ENCODE measurements at regions not wholly inside any gene's neighbourhood (a gene's known extent, or its start where the extent isn't known, plus 50 kb on each side); places are given as distances from the start of the nearest gene placed in this dataset.

DNA sequence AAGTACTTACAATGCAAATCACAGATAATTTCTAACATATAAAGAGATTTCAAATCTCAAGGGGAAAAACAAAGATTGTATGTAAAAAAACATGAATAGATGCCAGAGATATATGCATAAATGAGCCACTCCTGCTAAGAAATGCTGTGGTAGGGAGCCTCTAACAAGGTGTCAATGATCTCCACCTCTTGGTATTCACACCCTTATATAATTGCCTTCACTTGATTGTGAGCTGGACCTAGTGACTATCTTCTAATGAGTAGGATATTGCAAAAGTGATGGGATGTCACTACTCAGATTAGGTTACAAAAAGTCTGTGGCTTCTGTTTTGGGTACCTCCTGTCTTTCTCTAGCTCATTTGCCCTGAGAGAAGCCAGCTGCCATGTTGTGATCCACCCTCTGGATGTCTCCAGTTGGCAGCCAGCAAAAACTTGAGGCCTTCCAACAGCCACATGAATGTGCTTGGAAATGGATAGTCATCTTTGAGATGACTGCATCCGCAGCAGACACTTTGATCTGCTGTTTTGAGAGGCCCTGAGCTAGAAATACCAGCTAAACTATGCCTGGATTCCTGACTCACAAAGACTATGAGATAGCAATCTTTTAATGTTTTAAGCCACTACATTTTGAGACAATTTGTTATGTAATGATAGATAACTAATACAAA lies 196.1 kb upstream of the FGGY start:
- Histone ChIP-seq H3K36me3 (replicated peaks; ENCODE audit: control insufficient read depth, insufficient read depth, low read length) (no peaks in the 10 kb centered on the region), H3K4me3 (ENCODE audit: insufficient read depth, low read depth, low read length) (no peak overlapping the region), H3K27me3 (ENCODE audit: control insufficient read depth, insufficient read depth, low read length) (no peaks in the 10 kb centered on the region)
- no peak for DNase-seq

GRCh38 chr1:59101518-59101917 lies 195.4 kb upstream of the FGGY start:
- Histone ChIP-seq H3K4me3 (ENCODE audit: insufficient read depth, low read depth, low read length) (no peak overlapping the region), H3K27me3 (ENCODE audit: control insufficient read depth, insufficient read depth, low read length) (no peaks in the 10 kb centered on the region), H3K36me3 (replicated peaks; ENCODE audit: control insufficient read depth, insufficient read depth, low read length) (no peaks in the 10 kb centered on the region)
- DNase-seq: no peak

DNA sequence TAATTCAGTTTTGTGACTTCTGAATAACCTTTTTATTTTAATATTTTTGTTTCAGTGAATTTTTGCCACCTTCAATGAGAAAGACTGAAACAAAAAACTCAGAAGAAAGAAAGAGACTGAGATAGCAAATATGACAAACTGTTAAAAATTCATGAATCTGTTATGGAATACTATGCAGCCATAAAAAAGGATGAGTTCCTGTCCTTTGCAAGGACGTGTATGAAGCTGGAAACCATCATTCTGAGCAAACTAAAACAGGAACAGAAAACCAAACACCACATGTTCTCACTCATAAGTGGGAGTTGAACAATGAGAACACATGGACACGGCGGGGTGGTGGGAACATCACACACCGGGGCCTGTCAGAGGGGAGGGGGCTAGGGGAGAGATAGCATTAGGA lies 193.4 kb upstream of the FGGY start:
- H3K27me3 ChIP-seq (ENCODE audit: control insufficient read depth, insufficient read depth, low read length): no peaks in the 10 kb centered on the region
- H3K36me3 ChIP-seq (replicated peaks; ENCODE audit: control insufficient read depth, insufficient read depth, low read length): no peaks in the 10 kb centered on the region
- H3K4me3 ChIP-seq (ENCODE audit: insufficient read depth, low read depth, low read length): no peak overlapping the region
- no peak for DNase-seq

DNA sequence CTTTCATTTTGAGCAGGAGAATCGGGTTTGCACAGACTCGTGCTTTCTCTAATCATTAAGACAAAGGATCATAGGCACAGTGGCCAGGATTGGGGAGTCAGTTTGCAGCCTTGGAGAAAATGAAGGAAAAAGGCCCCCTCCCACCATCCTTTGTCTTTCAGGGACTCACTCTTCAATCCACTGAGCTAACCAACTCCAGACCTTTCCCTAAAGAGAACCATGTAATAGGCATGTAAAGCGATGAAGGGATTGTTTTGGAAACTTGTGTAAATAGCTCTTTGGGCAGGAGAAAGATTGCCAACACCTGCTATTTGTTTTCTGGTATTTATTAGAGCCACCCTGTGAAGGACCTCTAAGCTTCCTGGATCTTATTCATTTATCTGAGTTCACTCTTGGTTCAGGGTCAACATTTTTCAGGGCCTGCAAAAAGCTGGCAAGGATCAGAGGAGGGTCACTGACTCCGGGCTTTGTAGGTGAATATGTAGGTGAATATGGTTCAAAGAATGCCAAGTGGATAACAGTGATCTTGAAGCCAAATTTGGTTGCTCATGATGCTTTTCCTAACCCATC lies 192.6 kb upstream of the FGGY start:
- Histone ChIP-seq H3K27me3 (ENCODE audit: control insufficient read depth, insufficient read depth, low read length) (no peaks in the 10 kb centered on the region), H3K36me3 (replicated peaks; ENCODE audit: control insufficient read depth, insufficient read depth, low read length) (no peaks in the 10 kb centered on the region), H3K4me3 (ENCODE audit: insufficient read depth, low read depth, low read length) (no peak overlapping the region)
- DNase-seq: no peak

- Histone ChIP-seq H3K27me3 (ENCODE audit: control insufficient read depth, insufficient read depth, low read length) (no peaks in the 10 kb centered on the region), H3K4me3 (ENCODE audit: insufficient read depth, low read depth, low read length) (no peak overlapping the region), H3K36me3 (replicated peaks; ENCODE audit: control insufficient read depth, insufficient read depth, low read length) (no peaks in the 10 kb centered on the region)
- no peak for DNase-seq
Measured at GRCh38 chr1:59105548-59106507, 191.1 kb upstream of the FGGY start.

DNA sequence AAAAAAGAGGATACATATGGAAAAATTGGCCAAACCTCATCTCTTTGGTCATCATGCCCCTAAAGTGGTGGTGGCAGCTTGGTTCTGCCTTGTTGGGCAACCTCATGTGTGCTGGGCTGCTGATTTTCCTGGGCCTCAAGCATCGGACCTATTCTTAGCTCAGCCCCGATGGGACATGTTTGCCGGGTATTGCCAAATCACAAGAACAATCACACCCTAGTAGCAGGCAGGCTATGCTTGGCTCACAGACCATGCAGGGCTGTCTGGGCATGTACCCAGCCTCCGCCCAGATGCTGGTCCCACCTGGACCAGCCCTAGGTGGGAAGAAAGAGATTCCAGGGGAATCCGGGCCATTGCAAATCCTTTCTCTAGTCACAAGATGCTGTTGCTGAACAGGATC lies 189.4 kb upstream of the FGGY start:
- H3K27me3 ChIP-seq (ENCODE audit: control insufficient read depth, insufficient read depth, low read length): no peaks in the 10 kb centered on the region
- no peak overlapping the region for H3K4me3 ChIP-seq (ENCODE audit: insufficient read depth, low read depth, low read length)
- no peaks in the 10 kb centered on the region for H3K36me3 ChIP-seq (replicated peaks; ENCODE audit: control insufficient read depth, insufficient read depth, low read length)
- no peak for DNase-seq

GRCh38 chr1:59107916-59108315 lies 189.0 kb upstream of the FGGY start:
- Histone ChIP-seq H3K36me3 (replicated peaks; ENCODE audit: control insufficient read depth, insufficient read depth, low read length) (no peaks in the 10 kb centered on the region), H3K4me3 (ENCODE audit: insufficient read depth, low read depth, low read length) (no peak overlapping the region), H3K27me3 (ENCODE audit: control insufficient read depth, insufficient read depth, low read length) (no peaks in the 10 kb centered on the region)
- no peak for DNase-seq

DNA sequence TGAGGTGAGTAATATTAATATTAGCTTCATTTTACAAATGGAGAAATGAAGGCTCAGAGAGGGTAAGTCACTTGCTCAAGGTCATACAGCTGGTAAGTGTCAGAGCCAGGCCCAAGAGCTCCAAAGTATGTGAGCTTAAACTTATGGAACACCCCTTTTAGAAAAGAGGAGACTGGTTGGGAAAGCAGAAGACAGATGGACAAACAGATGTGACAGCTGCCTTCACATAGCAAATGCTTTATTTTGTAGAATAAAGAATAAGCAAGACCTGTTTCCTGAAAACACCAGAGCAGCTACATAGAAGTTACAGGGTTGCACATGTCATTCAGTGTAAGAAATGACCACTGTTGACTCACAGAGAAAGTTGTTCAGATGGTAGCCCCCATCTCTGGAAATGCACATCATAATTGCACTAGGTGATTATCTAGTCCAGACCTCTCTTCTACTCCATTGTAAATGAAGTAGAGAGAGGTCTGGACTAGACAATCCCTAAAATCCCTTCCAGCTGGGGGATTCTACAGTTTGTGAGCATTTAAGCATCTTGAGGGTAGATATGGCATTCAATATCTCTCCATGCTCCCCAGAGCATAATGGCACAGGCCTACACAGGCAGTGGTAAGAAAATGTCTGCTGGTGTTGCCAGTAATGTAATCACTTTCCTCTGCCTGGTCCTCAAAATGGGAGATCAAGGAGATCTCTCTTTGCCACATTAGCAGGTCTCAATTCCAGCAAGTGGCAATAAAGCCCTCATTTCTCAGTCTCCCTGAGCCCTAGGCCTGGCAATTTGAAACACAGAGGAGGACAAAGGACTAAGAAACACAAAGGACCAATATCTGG lies 188.2 kb upstream of the FGGY start:
- H3K4me3 ChIP-seq (ENCODE audit: insufficient read depth, low read depth, low read length): no peak overlapping the region
- no peaks in the 10 kb centered on the region for H3K36me3 ChIP-seq (replicated peaks; ENCODE audit: control insufficient read depth, insufficient read depth, low read length)
- DNase-seq: no peak
- no peaks in the 10 kb centered on the region for H3K27me3 ChIP-seq (ENCODE audit: control insufficient read depth, insufficient read depth, low read length)

- DNase-seq: no peak
- no peaks in the 10 kb centered on the region for H3K27me3 ChIP-seq (ENCODE audit: control insufficient read depth, insufficient read depth, low read length)
Measured at GRCh38 chr1:59110271-59110670, 186.6 kb upstream of the FGGY start.

GRCh38 chr1:59113876-59114457 lies 182.9 kb upstream of the FGGY start:
- no peak for DNase-seq
- no peaks in the 10 kb centered on the region for H3K36me3 ChIP-seq (replicated peaks; ENCODE audit: control insufficient read depth, insufficient read depth, low read length)
- no peaks in the 10 kb centered on the region for H3K27me3 ChIP-seq (ENCODE audit: control insufficient read depth, insufficient read depth, low read length)
- no peak overlapping the region for H3K4me3 ChIP-seq (ENCODE audit: insufficient read depth, low read depth, low read length)

More at GRCh38 chr1:59110271-59110670, 186.6 kb upstream of the FGGY start:
- Histone ChIP-seq H3K36me3 (replicated peaks; ENCODE audit: control insufficient read depth, insufficient read depth, low read length) (no peaks in the 10 kb centered on the region), H3K4me3 (ENCODE audit: insufficient read depth, low read depth, low read length) (no peak overlapping the region)

- Histone ChIP-seq H3K27me3 (ENCODE audit: control insufficient read depth, insufficient read depth, low read length) (no peaks in the 10 kb centered on the region), H3K36me3 (replicated peaks; ENCODE audit: control insufficient read depth, insufficient read depth, low read length) (no peaks in the 10 kb centered on the region), H3K4me3 (ENCODE audit: insufficient read depth, low read depth, low read length) (no peak overlapping the region)
- no peak for DNase-seq
Measured at GRCh38 chr1:59115865-59116264, 181.0 kb upstream of the FGGY start.

- H3K36me3 ChIP-seq (replicated peaks; ENCODE audit: control insufficient read depth, insufficient read depth, low read length): no peaks in the 10 kb centered on the region
- H3K27me3 ChIP-seq (ENCODE audit: control insufficient read depth, insufficient read depth, low read length): no peaks in the 10 kb centered on the region
- H3K4me3 ChIP-seq (ENCODE audit: insufficient read depth, low read depth, low read length): no peak overlapping the region
- DNase-seq: peak; percentile 58
Measured at GRCh38 chr1:59116920-59117542, 179.9 kb upstream of the FGGY start.

- H3K4me3 ChIP-seq (ENCODE audit: insufficient read depth, low read depth, low read length): no peak overlapping the region
- H3K36me3 ChIP-seq (replicated peaks; ENCODE audit: control insufficient read depth, insufficient read depth, low read length): no peaks in the 10 kb centered on the region
- DNase-seq: no peak
- no peaks in the 10 kb centered on the region for H3K27me3 ChIP-seq (ENCODE audit: control insufficient read depth, insufficient read depth, low read length)
Measured at GRCh38 chr1:59122527-59122926, 174.4 kb upstream of the FGGY start.

All from H7 (cell line).